HCT116 (cell line): ENCODE measurements at regions not wholly inside any gene's neighbourhood (a gene's known extent, or its start where the extent isn't known, plus 50 kb on each side); places are given as distances from the start of the nearest gene placed in this dataset.

Experiments used
- CBX3 ChIP-seq: IDR thresholded peaks from 2 replicates; pipeline ENCODE4 v1.6.1; 2012; ENCODE audit warnings: low read depth
- CEBPB ChIP-seq: IDR thresholded peaks from 2 replicates; pipeline ENCODE4 v1.6.1; 2012; ENCODE audit warnings: low read depth
- ELF1 ChIP-seq: IDR thresholded peaks from 2 replicates; pipeline ENCODE4 v1.6.1; 2012; ENCODE audit warnings: low read depth, borderline replicate concordance
- EZH2 ChIP-seq: fragments of 200-600 bp; sonication (generic); IDR thresholded peaks from 2 replicates; pipeline ENCODE4 v1.6.1; 2017; ENCODE audit warnings: antibody characterized with exemption, mixed run types
- FOSL1 ChIP-seq: IDR thresholded peaks from 2 replicates; pipeline ENCODE4 v1.6.1; 2012; ENCODE audit warnings: low read depth
- POLR2A ChIP-seq: IDR thresholded peaks from 2 replicates; pipeline ENCODE4 v1.7.0; 2011; ENCODE audit warnings: borderline replicate concordance; ENCODE audit not compliant: insufficient read depth, insufficient read length; ENCODE audit errors: extremely low read depth
- POLR2AphosphoS5 ChIP-seq: IDR thresholded peaks from 2 replicates; pipeline ENCODE4 v1.6.1; 2011; ENCODE audit warnings: mild to moderate bottlenecking, low read depth, low read length, moderate library complexity
- RAD21 ChIP-seq: IDR thresholded peaks from 2 replicates; pipeline ENCODE4 v1.6.1; 2012; ENCODE audit warnings: low read depth, mild to moderate bottlenecking
- SIN3A ChIP-seq: IDR thresholded peaks from 2 replicates; pipeline ENCODE4 v1.6.1; 2012; ENCODE audit warnings: low read depth
- ZFX ChIP-seq: fragments of 450-650 bp; IDR thresholded peaks from 2 replicates; pipeline ENCODE4 v1.6.1; 2017
- ZNF274 ChIP-seq: fragments of 200-500 bp; sonication (Bioruptor generic); IDR thresholded peaks from 2 replicates; pipeline ENCODE4 v1.6.1; 2014; ENCODE audit warnings: mild to moderate bottlenecking, low read depth, low read length, inconsistent platforms
- TF ChIP-seq, protein P1 (sequence below), 3 experiments: fragments of 200-600 bp in 1 of 3; sonication (generic) in 1 of 3; IDR thresholded peaks in 2 of 3; conservative IDR thresholded peaks in 1 of 3; 2 replicates each; pipeline ENCODE4 v1.5.1; 2012 to 2017; ENCODE audit warnings: low read depth in 2 of 3, low read length in 2 of 3, antibody characterized with exemption in 1 of 3, borderline replicate concordance in 1 of 3, control low read depth in 1 of 3, mild to moderate bottlenecking in 1 of 3, mixed read lengths in 1 of 3, mixed run types in 1 of 3, moderate library complexity in 1 of 3; ENCODE audit not compliant: insufficient read depth in 1 of 3
- TF ChIP-seq, protein P2 (sequence below): IDR thresholded peaks from 2 replicates; pipeline ENCODE4 v1.6.1; 2012
- TF ChIP-seq, protein P3 (sequence below): IDR thresholded peaks from 2 replicates; pipeline ENCODE4 v1.6.1; 2012

- no peak for TF ChIP-seq FOSL1
- no peak for TF ChIP-seq ZNF274
- no peak for TF ChIP-seq CEBPB
- TF ChIP-seq, protein P1, sequence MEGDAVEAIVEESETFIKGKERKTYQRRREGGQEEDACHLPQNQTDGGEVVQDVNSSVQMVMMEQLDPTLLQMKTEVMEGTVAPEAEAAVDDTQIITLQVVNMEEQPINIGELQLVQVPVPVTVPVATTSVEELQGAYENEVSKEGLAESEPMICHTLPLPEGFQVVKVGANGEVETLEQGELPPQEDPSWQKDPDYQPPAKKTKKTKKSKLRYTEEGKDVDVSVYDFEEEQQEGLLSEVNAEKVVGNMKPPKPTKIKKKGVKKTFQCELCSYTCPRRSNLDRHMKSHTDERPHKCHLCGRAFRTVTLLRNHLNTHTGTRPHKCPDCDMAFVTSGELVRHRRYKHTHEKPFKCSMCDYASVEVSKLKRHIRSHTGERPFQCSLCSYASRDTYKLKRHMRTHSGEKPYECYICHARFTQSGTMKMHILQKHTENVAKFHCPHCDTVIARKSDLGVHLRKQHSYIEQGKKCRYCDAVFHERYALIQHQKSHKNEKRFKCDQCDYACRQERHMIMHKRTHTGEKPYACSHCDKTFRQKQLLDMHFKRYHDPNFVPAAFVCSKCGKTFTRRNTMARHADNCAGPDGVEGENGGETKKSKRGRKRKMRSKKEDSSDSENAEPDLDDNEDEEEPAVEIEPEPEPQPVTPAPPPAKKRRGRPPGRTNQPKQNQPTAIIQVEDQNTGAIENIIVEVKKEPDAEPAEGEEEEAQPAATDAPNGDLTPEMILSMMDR (IDR thresholded peaks at IDR 0.05 in 2 of 3, conservative IDR thresholded peaks at IDR 0.05 in 1 of 3; ENCODE audit: borderline replicate concordance in 1 of 3, insufficient read depth in 1 of 3, low read depth in 2 of 3, low read length in 2 of 3) = no peak
- no peak for TF ChIP-seq EZH2
- no peak for TF ChIP-seq ZFX
- no peak for TF ChIP-seq RAD21
- TF ChIP-seq CBX3 = no peak
- TF ChIP-seq POLR2A = no peak
- no peak for TF ChIP-seq POLR2AphosphoS5
- TF ChIP-seq ELF1 = no peak
- TF ChIP-seq, protein P2, sequence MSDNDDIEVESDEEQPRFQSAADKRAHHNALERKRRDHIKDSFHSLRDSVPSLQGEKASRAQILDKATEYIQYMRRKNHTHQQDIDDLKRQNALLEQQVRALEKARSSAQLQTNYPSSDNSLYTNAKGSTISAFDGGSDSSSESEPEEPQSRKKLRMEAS = no peak
- TF ChIP-seq, protein P3, sequence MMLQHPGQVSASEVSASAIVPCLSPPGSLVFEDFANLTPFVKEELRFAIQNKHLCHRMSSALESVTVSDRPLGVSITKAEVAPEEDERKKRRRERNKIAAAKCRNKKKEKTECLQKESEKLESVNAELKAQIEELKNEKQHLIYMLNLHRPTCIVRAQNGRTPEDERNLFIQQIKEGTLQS = no peak
- no peak for TF ChIP-seq SIN3A
Measured at GRCh38 chr9:87818308-87818707, 64.4 kb upstream of the SPATA31E1 start.
